Uterus (tissue), 2 donors: ENCODE measurements at regions not wholly inside any gene's neighbourhood (a gene's known extent, or its start where the extent isn't known, plus 50 kb on each side); places are given as distances from the start of the nearest gene placed in this dataset.

ENCODE experiments used
- POLR2A ChIP-seq, 2 donors: fragments of 450-650 bp; IDR thresholded peaks; one replicate each; pipeline ENCODE4 v1.6.1; 2016; ENCODE audit warnings: antibody characterized with exemption in 2 of 2, mild to moderate bottlenecking in 1 of 2, moderate library complexity in 1 of 2
- TF ChIP-seq, protein P1 (sequence below), 4 experiments: fragments of 200-600 bp in 2 of 4; fragments of 450-650 bp in 2 of 4; sonication (generic) in 2 of 4; IDR thresholded peaks; one replicate each; pipeline ENCODE4 v1.5.1; 2016 to 2019; ENCODE audit warnings: antibody characterized with exemption in 4 of 4, mild to moderate bottlenecking in 2 of 4, moderate library complexity in 1 of 4

DNA sequence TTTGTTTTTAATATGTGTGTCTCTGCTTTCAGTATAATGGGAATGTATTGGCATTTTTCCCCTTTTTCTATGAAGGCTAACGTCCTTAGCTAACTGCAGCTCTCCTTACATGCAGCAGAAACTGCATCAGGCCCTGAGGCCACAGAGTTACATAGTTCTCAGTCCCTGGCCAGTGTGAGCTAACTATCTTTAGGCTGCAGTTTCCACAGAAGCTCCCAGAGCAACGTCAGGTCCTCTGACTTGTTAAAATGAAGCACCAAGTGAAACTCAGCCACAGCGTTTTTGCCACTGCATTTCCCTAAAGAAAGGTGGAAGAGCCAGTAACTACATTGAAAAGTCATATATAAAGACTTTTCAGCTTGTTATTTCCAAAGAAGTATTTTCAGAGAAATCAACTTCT, 244.7 kb downstream of the CBLN4 start:
- TF ChIP-seq, protein P1, sequence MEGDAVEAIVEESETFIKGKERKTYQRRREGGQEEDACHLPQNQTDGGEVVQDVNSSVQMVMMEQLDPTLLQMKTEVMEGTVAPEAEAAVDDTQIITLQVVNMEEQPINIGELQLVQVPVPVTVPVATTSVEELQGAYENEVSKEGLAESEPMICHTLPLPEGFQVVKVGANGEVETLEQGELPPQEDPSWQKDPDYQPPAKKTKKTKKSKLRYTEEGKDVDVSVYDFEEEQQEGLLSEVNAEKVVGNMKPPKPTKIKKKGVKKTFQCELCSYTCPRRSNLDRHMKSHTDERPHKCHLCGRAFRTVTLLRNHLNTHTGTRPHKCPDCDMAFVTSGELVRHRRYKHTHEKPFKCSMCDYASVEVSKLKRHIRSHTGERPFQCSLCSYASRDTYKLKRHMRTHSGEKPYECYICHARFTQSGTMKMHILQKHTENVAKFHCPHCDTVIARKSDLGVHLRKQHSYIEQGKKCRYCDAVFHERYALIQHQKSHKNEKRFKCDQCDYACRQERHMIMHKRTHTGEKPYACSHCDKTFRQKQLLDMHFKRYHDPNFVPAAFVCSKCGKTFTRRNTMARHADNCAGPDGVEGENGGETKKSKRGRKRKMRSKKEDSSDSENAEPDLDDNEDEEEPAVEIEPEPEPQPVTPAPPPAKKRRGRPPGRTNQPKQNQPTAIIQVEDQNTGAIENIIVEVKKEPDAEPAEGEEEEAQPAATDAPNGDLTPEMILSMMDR (IDR thresholded peaks at IDR 0.05): no peak
- TF ChIP-seq POLR2A (IDR thresholded peaks at IDR 0.05): no peak
